B cell (primary cell): ENCODE measurements at regions not wholly inside any gene's neighbourhood (a gene's known extent, or its start where the extent isn't known, plus 50 kb on each side); places are given as distances from the start of the nearest gene placed in this dataset.

ENCODE experiments used
- ATAC-seq: fragments of 200-7000 bp; cut with Tn5 transposase; one replicate; pipeline ENCODE4 v1.10.0; 2021; ENCODE audit warnings: low read depth, mild to moderate bottlenecking, moderate number of reproducible peaks, moderate library complexity
- CTCF ChIA-PET: fragments of 350-600 bp; sonication (Branson Sonifier 250); formaldehyde crosslinking; loops from one replicate; lab custom pipeline; 2021; ENCODE audit warnings: antibody characterized with exemption, inconsistent platforms; lab: Charles Lee
- POLR2A ChIA-PET: fragments of 350-600 bp; sonication (Branson Sonifier 250); formaldehyde crosslinking; loops from one replicate; lab custom pipeline; 2021; ENCODE audit warnings: antibody characterized with exemption; lab: Charles Lee
- DNase-seq: peaks from one replicate; pipeline ENCODE4 v3.0.0; 2013
- H2AFZ ChIP-seq: 2 replicates; pipeline ENCODE4 v1.6.1; 2012; ENCODE audit warnings: mild to moderate bottlenecking, low read depth, low read length; ENCODE audit not compliant: insufficient read depth, poor library complexity, severe bottlenecking
- H3K27ac ChIP-seq, 2 donors: 1 replicate in 1 of 2; 2 replicates in 1 of 2; pipeline ENCODE4 v1.5.1; 2012 to 2013; ENCODE audit warnings: low read length in 2 of 2, mild to moderate bottlenecking in 2 of 2, moderate library complexity in 1 of 2
- H3K27me3 ChIP-seq, 4 experiments: fragments of 200-600 bp in 1 of 4; sonication (generic) in 1 of 4; replicated peaks in 1 of 4; 1 replicate in 2 of 4; 2 replicates in 2 of 4; pipeline versions ENCODE4 v1.6.1 to v1.7.0; 2013 to 2016; ENCODE audit warnings: low read length in 3 of 4, mild to moderate bottlenecking in 2 of 4, mixed read lengths in 1 of 4, moderate library complexity in 1 of 4; ENCODE audit not compliant: insufficient read depth in 4 of 4, control insufficient read depth in 3 of 4; ENCODE audit errors: control extremely low read depth in 1 of 4
- H3K36me3 ChIP-seq, 2 experiments: replicated peaks in 1 of 2; 1 replicate in 1 of 2; 2 replicates in 1 of 2; pipeline versions ENCODE4 v1.6.1 to v1.7.1; 2013; ENCODE audit warnings: low read length in 1 of 2; ENCODE audit not compliant: insufficient read depth in 2 of 2, control insufficient read depth in 1 of 2; ENCODE audit errors: control extremely low read depth in 1 of 2, extremely low read depth in 1 of 2
- H3K4me1 ChIP-seq, 2 donors: fragments of 200-600 bp in 1 of 2; sonication (generic) in 1 of 2; 1 replicate in 1 of 2; 2 replicates in 1 of 2; pipeline versions ENCODE4 v1.5.1 to v1.6.1; 2013 to 2017; ENCODE audit warnings: low read length in 2 of 2; ENCODE audit not compliant: control insufficient read depth in 2 of 2, insufficient read depth in 2 of 2
- H3K4me2 ChIP-seq: replicated peaks from 2 replicates; pipeline ENCODE3; 2012; ENCODE audit warnings: mild to moderate bottlenecking, low read depth, low read length; ENCODE audit not compliant: poor library complexity, severe bottlenecking
- H3K4me3 ChIP-seq, 5 experiments: fragments of 200-600 bp in 1 of 5; sonication (generic) in 1 of 5; 1 replicate in 3 of 5; 2 replicates in 2 of 5; pipeline versions ENCODE4 v1.5.1 to v1.7.0; 2011 to 2016; ENCODE audit warnings: low read length in 4 of 5, mild to moderate bottlenecking in 4 of 5, low read depth in 2 of 5, control low read depth in 1 of 5, moderate library complexity in 1 of 5; ENCODE audit not compliant: insufficient read depth in 1 of 5; ENCODE audit errors: control extremely low read depth in 1 of 5, extremely low read depth in 1 of 5
- H3K79me2 ChIP-seq: fragments of 200-600 bp; sonication (generic); one replicate; pipeline ENCODE4 v1.6.0; 2016; ENCODE audit warnings: low read length; ENCODE audit not compliant: control insufficient read depth, insufficient read depth
- H3K9ac ChIP-seq: fragments of 200-600 bp; sonication (generic); 2 replicates; pipeline ENCODE4 v1.6.1; 2017; ENCODE audit warnings: mild to moderate bottlenecking, low read length, moderate library complexity
- H3K9me3 ChIP-seq, 3 donors: one replicate each; pipeline versions ENCODE4 v1.6.1 to v1.7.1; 2013; ENCODE audit warnings: low read length in 2 of 3; ENCODE audit not compliant: control insufficient read depth in 2 of 3, insufficient read depth in 1 of 3; ENCODE audit errors: control extremely low read depth in 1 of 3
- H4K20me1 ChIP-seq: 2 replicates; pipeline ENCODE4 v1.6.0; 2012; ENCODE audit warnings: mild to moderate bottlenecking, low read length; ENCODE audit not compliant: insufficient read depth, control insufficient read depth, poor library complexity, severe bottlenecking
- H3K27ac Mint-ChIP-seq: one replicate; pipeline ENCODE4 v1.8.0; 2021; ENCODE audit warnings: mixed read lengths
- H3K27me3 Mint-ChIP-seq: one replicate; pipeline ENCODE4 v1.8.0; 2021; ENCODE audit warnings: mixed read lengths
- H3K4me1 Mint-ChIP-seq: one replicate; pipeline ENCODE4 v1.8.0; 2021; ENCODE audit warnings: mixed read lengths
- H3K4me3 Mint-ChIP-seq: one replicate; pipeline ENCODE4 v1.8.0; 2021; ENCODE audit warnings: mixed read lengths
- H3K9me3 Mint-ChIP-seq: one replicate; pipeline ENCODE4 v1.8.0; 2022; ENCODE audit warnings: mixed read lengths; ENCODE audit not compliant: insufficient read depth
- CTCF ChIP-seq: fragments of 200-600 bp; IDR thresholded peaks from one replicate; pipeline ENCODE4 v1.8.0; 2022; ENCODE audit warnings: antibody characterized with exemption, mild to moderate bottlenecking
- EZH2 ChIP-seq: IDR thresholded peaks from 2 replicates; pipeline ENCODE4 v1.6.1; 2012; ENCODE audit warnings: borderline replicate concordance, low read depth, mild to moderate bottlenecking, moderate library complexity, low read length; ENCODE audit not compliant: insufficient read depth, poor library complexity, severe bottlenecking
- WGBS: methylation state at CpG from one replicate; pipeline ENCODE4 v1.1.5; 2013; ENCODE audit warnings: missing lambda C conversion rate; ENCODE audit not compliant: insufficient coverage; 5-methylcytosine and 5-hydroxymethylcytosine counted together
- intact Hi-C: fragments of 100-400 bp; cut with micrococcal nuclease; formaldehyde crosslinking; loops from one replicate; pipeline ENCODE4 v1.10.0; 2022

- H3K27ac Mint-ChIP-seq: no peak overlapping the region
Observed at GRCh38 chr15:69962561-69962960, 135.2 kb downstream of the TLE3 start.

GRCh38 chr15:69963385-69963784 is 134.3 kb downstream of the TLE3 start:
- TF ChIP-seq CTCF: no peak
- TF ChIP-seq EZH2: no peak
- DNase-seq: no peak
- Mint-ChIP-seq H3K4me3 (no peak overlapping the region), H3K9me3 (no peaks in the 10 kb centered on the region), H3K4me1 (peaks cover 6% of the 10 kb centered on the region), H3K27me3 (peaks cover 12% of the 10 kb centered on the region), H3K27ac (no peak overlapping the region)
- Histone ChIP-seq H3K27me3 (no peaks in the 10 kb centered on the region), H3K9me3 (peaks cover 0 to 3% (median 1%) of the 10 kb centered on the region in 3 donors), H3K79me2 (no peaks in the 10 kb centered on the region), H3K27ac (no peak overlapping the region), H4K20me1 (no peaks in the 10 kb centered on the region), H3K4me1 (peaks cover 0 to under 1% of the 10 kb centered on the region in 2 donors), H3K4me3 (no peak overlapping the region), H3K4me2 (no peak overlapping the region), H2AFZ (no peak overlapping the region), H3K9ac (no peak overlapping the region), H3K36me3 (no peaks in the 10 kb centered on the region)
- POLR2A ChIA-PET: no interaction called here
- intact Hi-C loops: no loop called here
- ATAC-seq: no peak
- CTCF ChIA-PET: no interaction called here

More at GRCh38 chr15:69962561-69962960, 135.2 kb downstream of the TLE3 start:
- ChIA-PET CTCF (no interaction called here), POLR2A (no interaction called here)
- Histone ChIP-seq H3K79me2 (no peaks in the 10 kb centered on the region), H3K9ac (no peak overlapping the region), H3K4me1 (peaks cover 0 to 9% of the 10 kb centered on the region in 2 donors), H3K27ac (no peak overlapping the region), H4K20me1 (no peaks in the 10 kb centered on the region), H3K4me3 (no peak overlapping the region), H3K27me3 (no peaks in the 10 kb centered on the region), H2AFZ (no peak overlapping the region), H3K36me3 (no peaks in the 10 kb centered on the region), H3K4me2 (no peak overlapping the region), H3K9me3 (peaks cover 0 to 6% (median 1%) of the 10 kb centered on the region in 3 donors)
- DNase-seq (no peak), ATAC-seq (no peak)
- intact Hi-C loops: no loop called here
- Mint-ChIP-seq H3K4me3 (no peak overlapping the region), H3K4me1 (peaks cover 12% of the 10 kb centered on the region), H3K9me3 (no peaks in the 10 kb centered on the region), H3K27me3 (peaks cover 10% of the 10 kb centered on the region)
- TF ChIP-seq CTCF: no peak
- no peak for TF ChIP-seq EZH2
- 100% methylated on average over 1 of the region's 1 CpG for WGBS
